Urothelium cell line (cell line): ENCODE measurements at regions not wholly inside any gene's neighbourhood (a gene's known extent, or its start where the extent isn't known, plus 50 kb on each side); places are given as distances from the start of the nearest gene placed in this dataset.

Experiments
- DNase-seq: peaks from one replicate; pipeline ENCODE4 v3.0.0; 2011; ENCODE audit warnings: low spot score, mixed read lengths
- FAIRE-seq: peaks from 2 replicates; lab custom pipeline; 2011; peaks lifted over from hg19 to GRCh38; lab: Jason Lieb, UNC

- DNase-seq (no peak), FAIRE-seq (no peak)
Measured at GRCh38 chr15:69623392-69624154, 171.0 kb downstream of the RPLP1 start.

GRCh38 chr15:69624155-69624520 is 171.5 kb downstream of the RPLP1 start:
- DNase-seq (no peak), FAIRE-seq (no peak)

- FAIRE-seq (no peak), DNase-seq (no peak)
Measured at GRCh38 chr15:69624816-69625215, 172.2 kb downstream of the RPLP1 start.

- DNase-seq (no peak), FAIRE-seq (no peak)
Measured at GRCh38 chr15:69625328-69625727, 172.7 kb downstream of the RPLP1 start.

GRCh38 chr15:69626095-69627066 is 173.8 kb downstream of the RPLP1 start:
- DNase-seq (no peak), FAIRE-seq (peak; percentile 42)

GRCh38 chr15:69627548-69628158 is 175.0 kb downstream of the RPLP1 start:
- FAIRE-seq: no peak
- DNase-seq: no peak

- FAIRE-seq: peak; percentile 30
Measured at GRCh38 chr15:69628256-69629093, 175.9 kb downstream of the RPLP1 start.

GRCh38 chr15:69629631-69630161 is 177.1 kb downstream of the RPLP1 start:
- DNase-seq (no peak), FAIRE-seq (no peak)

More at GRCh38 chr15:69628256-69629093, 175.9 kb downstream of the RPLP1 start:
- DNase-seq: no peak

GRCh38 chr15:69631005-69631404 is 178.4 kb downstream of the RPLP1 start:
- DNase-seq: no peak
- peak; percentile 99 for FAIRE-seq

- FAIRE-seq (no peak), DNase-seq (no peak)
Measured at GRCh38 chr15:69631978-69632377, 179.4 kb downstream of the RPLP1 start.

- no peak for DNase-seq
- FAIRE-seq: no peak
Measured at GRCh38 chr15:69634860-69635259, 182.2 kb downstream of the RPLP1 start.

- DNase-seq (no peak), FAIRE-seq (peak; percentile 79)
Measured at GRCh38 chr15:69636169-69636915, 183.7 kb downstream of the RPLP1 start.

GRCh38 chr15:69637818-69638217 is 185.2 kb downstream of the RPLP1 start:
- DNase-seq (no peak), FAIRE-seq (no peak)

GRCh38 chr15:69643476-69643875 is 190.9 kb downstream of the RPLP1 start:
- FAIRE-seq (no peak), DNase-seq (no peak)

- no peak for DNase-seq
- no peak for FAIRE-seq
Measured at GRCh38 chr15:69643971-69644370, 191.4 kb downstream of the RPLP1 start.

- DNase-seq (no peak), FAIRE-seq (no peak)
Measured at GRCh38 chr15:69644876-69645275, 192.3 kb downstream of the RPLP1 start.

GRCh38 chr15:69647142-69647513 is 194.5 kb downstream of the RPLP1 start:
- DNase-seq (no peak), FAIRE-seq (no peak)

GRCh38 chr15:69648212-69648611 is 195.6 kb downstream of the RPLP1 start:
- FAIRE-seq (no peak), DNase-seq (no peak)
